Ureter (tissue), 1 donor: ENCODE measurements at regions not wholly inside any gene's neighbourhood (a gene's known extent, or its start where the extent isn't known, plus 50 kb on each side); places are given as distances from the start of the nearest gene placed in this dataset.
"Not testable (repeated sequence)": the region's sequence is repeated elsewhere in the genome, so short reads cannot be mapped to it uniquely, and the experiment has no call there.

Experiments
- DNase-seq: peaks from one replicate; pipeline ENCODE4 v3.0.0-alpha.2; 2020; ENCODE audit warnings: low spot score
- donor health status: DM: yes; HTN: yes; CAD: no.

DNA sequence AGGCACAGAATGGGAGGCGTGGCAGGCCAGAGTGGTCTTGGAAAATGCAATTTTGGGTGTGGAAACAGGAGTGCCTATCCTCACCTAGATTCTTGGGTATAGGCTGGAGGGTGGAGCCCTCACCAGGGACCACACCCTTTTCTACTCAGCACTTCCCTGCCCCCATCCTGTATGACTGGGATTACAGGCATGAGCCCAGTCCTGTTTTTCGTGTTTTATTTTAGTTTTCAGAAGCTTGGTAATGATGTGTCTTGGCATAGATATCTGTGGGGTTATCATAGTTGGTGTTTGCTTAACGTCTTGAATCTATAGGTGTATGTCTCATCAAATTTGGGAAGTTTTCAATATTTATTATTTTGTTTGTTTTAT, 248.7 kb upstream of the CBLB start:
- no peak for DNase-seq

DNA sequence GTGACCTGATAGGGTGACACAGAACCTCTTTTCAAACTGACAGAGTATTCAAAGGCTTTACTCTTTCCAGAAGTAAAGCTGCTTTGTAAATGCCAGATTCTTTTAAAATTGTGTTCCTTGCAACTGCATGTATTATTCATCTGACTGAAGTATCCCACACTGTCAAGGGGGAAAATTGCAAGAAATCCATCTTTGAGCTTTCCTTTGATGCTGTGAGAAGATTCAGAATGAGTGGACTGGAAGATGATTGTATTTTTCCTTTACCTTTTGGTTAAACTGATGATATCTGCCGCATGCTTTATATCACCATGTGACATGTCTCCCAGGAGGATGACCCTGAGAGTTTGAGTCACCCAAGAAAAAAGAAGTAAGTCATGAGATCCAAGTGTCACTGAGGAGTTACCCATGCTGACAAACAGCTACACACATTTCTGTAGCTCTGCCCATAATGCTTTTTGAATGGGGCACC, 250.8 kb upstream of the CBLB start:
- DNase-seq: no peak

DNA sequence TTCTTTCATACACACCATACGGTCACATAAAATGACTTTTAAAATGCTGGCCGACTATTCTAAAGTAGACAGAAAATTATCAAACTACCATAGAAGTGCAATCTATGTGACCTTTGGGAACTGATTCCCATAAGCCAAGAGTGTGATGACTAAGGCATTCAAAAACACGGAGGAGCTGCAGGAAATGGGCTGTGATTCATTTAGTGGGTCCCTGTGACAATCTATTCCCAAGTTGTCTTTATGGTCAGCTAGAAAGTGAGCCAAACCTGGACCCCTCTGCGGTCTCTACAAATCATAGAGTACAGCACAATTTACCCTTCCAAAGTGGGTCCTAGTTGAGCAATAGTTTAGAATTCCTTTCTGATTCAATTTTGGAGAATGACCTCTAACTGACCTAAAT, 251.5 kb upstream of the CBLB start:
- no peak for DNase-seq

DNA sequence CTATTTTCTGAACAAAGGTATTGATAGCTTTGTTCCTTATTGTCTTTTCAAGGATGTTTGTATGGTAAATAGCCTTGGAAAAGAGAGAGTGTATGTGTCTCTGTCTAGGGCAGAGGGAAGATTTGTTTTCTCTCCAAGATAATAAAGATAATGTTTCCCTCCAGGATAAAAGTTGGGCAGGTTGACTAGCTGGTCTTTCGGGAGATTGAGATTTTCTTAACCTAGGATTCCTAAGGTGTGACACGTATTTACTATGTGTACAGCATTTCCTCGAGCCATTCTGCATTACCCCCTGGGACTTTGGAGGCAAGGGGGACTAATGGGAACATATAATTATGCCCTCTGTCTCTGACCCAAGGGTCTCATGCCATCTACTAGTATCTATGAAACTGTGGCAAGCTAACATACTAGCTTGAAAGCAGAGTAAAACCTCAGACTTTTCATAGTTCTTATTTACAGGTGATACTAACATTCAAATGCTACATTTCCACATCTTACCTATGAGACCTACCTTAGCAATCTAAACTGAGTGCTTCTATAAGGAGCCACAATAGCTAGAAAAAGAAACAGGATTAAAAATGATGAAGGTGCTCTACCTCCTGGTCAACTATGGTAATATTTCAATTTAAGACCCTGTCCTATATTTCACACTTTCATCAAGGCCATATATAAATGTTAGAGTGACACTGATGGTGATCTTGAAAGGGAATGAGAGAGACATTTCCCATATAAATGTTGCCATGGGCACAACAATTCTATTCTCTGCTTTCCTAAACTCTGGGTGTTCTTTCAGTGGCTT, 252.9 kb upstream of the CBLB start:
- no peak for DNase-seq

DNA sequence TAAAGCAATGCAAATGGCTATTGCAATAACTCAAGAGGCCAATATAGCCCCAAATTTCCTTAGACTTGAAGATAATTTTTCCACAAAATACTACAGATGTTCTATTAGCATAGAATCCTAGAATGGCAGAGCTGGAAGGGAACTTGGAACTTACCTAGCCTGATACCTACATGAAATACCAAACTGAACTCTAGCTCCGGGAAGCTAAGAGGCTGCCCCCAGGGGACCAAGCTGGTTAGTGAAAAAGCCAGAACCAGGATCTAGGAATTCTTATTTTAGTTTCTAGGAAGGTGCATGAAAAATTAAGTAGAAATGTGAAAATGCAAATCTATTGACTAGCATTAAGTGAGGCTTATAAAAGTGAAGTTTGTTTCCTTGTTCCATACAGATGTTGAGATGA, 256.0 kb upstream of the CBLB start:
- DNase-seq: no peak

DNA sequence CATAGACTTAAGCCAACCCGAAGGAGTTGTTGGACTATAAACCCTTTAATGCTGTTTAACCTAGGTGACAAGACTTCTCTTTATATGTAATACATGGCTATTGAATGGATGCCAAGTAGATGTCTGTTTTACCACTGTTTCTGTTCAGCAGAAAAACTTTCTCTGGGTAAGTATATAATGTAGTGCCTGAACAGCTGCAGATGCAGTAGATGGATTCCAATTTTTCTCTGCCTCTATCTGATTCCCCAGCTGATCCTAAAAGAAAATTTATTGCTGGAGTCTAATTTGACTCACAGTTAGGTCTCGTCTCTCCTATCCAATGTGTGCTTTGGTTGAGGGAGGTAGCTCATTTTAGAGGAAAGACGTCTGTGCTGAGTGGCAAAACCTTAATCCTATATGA, 256.5 kb upstream of the CBLB start:
- DNase-seq: no peak

DNA sequence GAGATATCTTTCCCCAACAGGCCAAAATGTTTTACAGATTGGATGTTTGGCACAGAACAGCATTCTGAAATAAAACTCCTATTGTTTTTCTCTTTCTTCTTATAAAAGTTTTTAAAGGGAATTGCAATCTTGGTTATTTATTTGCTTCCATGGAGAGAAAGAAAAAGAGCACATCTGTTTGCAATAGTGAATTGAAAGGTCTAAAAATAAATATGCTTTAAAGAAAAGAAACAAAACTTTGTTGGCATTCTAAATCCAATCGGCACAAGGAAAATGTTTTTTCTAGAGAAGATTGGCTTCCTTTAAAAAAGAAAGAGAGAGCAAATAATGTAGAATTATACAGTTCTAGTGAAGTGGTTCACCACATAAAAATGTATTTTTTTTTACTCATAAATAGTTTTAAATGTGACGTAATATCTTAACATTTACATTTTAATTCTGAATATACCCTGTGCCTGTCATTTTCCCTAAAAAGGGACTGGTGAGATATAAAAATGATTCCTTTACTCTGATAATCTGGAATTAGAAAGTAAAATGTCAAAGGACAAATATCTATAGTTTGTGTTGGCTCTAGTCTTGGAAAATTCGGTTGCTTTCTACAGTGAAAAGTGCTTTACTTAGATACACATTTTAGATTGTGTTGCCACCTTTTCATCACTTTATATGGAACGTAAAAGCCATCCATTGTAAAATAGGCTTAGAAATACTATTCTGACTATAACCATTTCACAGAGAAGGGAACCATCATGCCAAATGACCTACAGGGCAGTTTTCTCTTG, 257.4 kb upstream of the CBLB start:
- DNase-seq: no peak

DNA sequence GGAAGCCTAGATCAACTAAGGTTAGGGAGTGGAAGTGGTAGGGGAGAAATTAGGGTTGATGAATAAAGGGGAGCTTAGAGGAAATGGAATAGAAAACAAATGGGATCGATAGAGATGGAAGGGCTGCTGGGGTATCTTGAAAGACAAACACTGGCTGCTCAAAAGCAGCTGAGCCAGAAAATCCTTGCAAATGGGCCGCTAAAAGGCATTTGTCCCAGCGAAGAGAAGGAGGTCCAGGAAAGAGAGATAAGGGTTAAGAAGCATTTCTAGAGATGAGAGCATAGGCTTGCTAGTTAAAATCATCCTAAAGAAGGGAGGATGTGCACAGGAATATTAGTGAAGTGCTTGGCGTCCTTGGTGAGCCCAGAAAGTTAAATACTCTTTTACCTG, 258.0 kb upstream of the CBLB start:
- DNase-seq: no peak

DNA sequence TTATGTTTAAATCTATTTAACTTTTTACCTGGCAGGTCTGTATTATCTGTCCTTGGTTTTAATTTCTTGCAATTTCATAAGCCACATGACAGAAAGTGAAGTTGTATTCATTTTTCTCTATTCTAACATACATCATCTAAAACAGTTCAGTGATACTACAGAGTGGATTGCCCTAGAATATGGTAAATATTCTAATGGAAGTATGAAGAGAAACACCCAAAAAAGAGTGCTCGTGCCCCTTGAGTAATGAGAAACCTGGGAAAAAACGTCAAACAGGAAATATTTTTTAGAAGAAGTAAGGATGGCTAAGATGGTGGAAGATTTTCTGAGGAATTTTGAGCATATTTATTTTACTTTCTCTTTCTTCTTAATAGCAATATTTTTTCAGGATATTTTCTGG, 261.1 kb upstream of the CBLB start:
- DNase-seq: no peak

DNA sequence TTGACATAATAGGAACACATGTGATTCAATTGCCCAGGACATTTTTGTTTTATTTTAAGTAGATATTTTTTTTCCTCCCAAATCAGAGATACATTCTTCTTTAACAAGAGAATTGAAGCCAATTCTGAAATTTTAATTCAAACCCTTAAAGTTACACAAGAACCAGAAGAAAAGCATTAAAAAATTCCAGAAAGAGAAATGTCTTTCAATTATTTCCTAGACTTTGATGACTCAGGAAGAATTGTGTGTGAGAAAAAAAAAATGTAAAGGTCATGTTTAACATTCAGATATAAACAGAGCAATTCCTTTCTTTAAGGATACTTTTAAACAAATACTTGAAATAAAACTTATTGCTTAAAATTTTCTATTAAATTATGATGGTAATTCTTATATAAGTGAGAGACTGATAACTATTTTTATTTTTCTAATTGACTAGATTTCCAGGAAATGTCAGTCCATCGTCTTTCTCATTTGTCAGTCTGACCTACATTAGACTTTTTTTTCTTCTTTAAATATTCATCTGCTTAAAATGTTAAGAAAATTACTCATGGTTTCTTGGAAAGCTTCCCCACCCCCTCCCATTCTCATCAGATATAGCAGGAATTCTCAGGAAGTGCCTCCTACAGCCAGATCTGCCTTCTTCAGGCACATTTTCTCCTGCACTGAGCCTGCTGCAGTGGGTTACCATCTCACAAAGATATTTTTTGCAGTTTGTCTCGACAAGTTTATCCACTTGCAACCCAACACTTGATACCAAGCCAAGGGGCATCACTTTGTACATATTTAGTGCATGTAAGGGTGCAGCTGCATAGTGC, 261.8 kb upstream of the CBLB start:
- DNase-seq: no peak

DNA sequence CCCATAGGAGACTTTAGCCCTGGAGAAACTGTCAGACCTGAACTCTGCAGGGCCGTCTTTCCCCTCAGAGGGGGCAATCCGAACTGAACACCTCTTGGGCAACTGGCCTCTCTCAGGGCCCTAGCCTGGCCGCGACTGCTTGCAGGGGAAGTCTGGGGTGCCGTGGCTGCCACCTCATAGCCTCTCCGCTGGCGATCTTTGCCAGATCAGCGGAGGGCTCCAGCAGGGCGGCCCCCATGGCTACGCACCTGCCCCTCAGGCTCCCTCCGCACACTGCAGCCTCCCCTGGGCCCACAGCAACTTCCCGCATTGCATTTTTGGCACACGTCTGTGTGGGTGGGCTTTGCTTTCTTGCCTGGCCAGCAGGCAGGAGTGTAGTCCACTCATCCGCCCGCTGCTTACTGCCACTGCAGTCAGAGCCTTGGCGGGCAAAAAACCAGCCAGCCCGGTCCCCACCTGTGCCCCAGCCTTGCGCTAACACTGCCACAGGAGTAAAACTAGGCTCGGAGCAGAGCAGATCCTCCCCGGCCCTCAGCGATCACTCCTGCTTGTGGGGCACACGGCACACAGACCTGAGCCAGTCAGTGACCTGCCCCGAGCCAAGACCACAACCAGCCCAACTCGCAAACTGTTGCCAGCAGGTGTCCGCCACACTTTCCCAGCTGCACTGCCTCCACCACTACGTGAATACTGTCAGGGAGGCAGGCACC, 266.8 kb upstream of the CBLB start:
- DNase-seq: no peak

DNA sequence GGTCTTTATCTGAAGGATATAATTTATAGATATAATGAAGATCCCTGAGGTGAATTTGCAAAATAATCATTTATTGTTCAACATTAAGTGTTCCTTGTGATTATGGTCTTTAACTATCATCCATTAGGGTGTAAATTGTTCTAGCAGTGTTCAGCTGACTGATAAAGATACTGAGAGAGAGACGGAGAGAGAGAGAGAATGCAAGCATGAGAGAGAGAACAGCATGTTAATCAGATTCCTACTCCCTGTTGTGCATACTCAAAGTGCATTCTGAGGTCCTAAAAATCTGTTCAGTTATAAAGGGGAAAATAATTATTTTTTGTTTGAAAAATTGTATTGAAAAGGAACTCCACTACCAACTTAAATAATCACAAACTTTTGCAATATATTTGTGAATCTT, 271.0 kb upstream of the CBLB start:
- DNase-seq: no peak

DNA sequence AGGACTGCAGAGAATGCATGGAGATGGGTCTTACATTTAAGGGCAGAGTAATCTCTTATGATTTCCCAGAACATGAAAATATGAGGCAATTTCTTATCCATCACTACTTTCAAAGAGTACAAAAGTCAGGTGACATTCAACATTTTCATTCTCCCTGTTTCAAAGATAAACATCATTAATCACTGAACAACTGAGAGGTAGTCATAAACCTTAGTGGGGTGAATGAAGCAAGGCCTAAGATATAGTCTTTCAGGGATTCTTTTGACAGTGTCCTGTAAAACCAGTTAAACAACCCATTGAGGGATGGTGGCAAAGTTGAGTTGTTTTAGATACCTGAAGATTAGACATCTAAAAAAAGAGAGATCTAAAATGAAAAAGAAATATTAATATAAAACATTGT, 271.6 kb upstream of the CBLB start:
- DNase-seq: no peak

DNA sequence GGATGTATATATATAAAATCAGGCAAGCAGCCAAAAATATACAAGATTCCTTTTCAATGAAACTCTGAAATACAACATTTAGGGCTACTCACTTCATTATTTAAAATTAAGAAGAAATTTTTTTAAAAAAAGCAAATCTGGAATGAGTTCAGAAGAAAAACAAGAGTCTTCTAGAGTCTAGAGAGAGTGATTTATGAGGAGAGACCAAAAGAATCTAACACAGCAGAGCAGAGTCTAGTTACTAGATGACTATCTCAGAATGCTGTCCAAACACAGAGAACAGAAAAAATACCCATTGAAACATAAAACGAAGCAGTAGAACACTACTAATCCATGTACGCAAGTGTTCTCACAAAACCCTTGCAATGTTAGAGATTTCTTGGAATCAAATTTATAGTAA, 275.2 kb upstream of the CBLB start:
- no peak for DNase-seq

DNA sequence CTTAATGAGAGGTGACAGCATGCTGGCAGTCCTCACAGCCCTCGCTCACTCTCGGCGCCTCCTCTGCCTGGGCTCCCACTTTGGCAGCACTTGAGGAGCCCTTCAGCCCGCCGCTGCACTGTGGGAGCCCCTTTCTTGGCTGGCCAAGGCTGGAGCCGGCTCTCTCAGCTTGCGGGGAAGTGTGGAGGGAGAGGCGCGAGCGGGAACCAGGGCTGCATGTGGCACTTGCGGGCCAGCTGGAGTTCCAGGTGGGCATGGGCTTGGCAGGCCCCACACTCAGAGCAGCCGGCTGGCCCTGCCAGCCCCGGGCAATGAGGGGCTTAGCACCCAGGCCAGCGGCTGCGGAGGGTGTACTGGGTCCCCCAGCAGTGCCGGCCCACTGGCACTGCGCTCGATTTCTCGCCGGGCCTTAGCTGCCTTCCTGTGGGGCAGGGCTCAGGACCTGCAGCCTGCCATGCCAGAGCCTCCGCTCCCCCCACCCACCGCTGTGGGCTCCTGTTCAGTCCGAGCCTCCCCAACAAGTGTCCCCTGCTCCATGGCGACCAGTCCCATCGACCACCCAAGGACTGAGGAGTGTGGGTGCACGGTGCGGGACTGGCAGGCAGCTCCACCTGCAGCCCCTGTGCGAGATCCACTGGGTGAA, 279.7 kb upstream of the CBLB start:
- not testable (repeated sequence) for DNase-seq

DNA sequence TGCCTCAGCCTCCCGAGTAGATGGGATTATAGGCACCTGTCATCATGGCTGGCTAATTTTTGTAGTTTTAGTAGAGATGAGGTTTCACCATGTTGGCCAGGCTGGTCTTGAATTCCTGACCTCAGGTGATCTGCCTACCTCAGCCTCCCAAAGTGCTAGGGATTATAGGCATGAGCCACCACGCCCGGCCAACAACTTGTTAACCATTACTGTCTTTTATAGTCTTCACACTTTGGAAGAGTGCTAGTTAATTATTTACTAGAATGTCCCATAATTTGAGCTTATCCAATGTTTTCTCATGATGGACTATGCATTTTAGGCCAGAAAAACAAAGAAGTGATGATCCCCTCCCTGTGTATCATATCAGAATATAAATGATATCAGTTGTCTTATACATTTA, 288.6 kb upstream of the CBLB start:
- no peak for DNase-seq

DNA sequence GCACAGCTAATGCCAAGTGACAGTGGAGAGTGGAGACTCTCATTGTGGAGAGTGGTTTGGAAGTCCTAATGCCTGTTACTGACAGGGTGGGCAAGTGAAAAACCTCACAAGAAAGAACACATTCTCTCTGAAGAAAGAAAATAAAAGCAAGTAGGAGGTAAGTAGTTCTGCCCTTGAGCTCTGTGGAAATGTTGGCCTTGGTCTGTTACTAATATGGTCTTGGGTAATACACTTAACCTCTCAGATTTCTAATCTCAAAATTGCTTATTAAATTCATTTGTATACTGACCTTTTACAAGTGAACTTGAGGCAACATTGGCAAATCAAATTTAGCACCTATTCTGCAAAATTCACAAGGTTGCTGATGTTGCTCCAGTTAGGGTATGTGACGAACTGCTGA, 291.6 kb upstream of the CBLB start:
- no peak for DNase-seq

DNA sequence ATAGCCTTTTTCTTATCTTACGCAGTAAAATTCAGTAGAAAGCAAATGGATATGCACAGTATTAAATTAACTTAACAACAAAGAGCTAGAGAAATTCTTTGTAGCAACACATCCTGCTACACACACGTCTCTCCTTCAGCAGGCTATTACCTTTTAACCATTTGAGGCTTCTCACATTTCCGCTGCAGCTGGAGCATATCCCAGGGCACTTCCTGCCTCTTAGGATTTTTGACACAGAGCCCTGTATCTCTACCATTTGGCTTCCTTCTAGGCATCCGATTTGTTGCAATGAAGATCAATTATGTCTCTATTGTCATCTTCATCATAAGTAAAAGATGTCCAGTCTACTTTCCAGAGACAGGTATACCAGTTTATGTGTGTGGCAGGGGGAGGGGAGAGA, 292.4 kb upstream of the CBLB start:
- DNase-seq: no peak

DNA sequence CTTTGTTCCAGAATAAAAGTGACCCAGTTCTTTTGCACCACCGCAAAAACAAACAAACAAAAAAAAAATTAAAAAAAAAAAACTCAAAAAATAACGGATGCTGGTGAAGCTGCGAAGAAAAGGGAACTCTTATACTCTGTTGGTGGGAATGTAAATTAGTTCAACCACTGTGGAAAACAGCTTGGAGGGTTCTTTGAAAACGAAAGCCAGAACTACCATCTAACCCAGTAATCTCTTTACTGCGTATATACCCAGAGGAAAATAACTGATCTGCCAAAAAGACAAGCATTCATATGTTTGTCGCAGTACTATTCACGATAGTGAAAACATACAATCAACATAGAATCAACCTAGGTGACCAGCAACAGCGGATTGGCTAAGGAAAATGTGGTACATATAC, 298.9 kb upstream of the CBLB start:
- DNase-seq: no peak

DNA sequence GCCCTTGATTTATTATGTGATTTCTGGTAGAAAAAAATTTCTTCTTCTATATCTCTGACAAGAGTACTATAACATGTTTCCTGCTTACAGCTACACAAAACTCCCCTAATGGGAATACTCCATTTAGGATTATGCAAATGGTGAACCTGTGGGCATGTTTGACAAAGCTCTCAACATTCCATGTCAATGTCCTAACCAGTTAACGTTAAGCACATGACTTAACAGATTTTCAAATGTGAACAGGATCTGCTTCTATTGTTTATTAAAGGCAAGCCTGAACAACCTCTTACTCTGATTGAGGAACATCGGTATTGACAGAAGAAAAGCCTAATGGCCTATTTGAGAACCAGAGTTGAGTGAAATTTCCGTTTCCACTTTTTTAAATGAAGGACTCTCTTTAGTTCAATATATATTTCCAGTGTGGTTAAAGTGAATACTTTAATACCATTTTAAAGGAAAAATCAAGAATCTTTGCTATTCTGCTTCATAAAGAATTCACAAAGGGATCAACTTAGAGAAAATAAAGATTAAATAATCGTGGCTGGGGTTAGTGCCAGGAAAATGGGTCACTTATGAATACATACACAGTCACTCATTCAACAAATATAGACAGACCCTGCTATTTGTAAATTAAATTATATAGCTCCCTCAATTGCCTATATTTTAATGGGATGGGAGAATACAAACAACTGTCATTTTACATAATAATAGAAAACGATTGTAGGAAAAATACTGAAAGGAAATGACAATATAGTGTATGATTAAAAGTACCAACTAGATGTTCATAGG, 300.3 kb upstream of the CBLB start:
- DNase-seq: no peak

DNA sequence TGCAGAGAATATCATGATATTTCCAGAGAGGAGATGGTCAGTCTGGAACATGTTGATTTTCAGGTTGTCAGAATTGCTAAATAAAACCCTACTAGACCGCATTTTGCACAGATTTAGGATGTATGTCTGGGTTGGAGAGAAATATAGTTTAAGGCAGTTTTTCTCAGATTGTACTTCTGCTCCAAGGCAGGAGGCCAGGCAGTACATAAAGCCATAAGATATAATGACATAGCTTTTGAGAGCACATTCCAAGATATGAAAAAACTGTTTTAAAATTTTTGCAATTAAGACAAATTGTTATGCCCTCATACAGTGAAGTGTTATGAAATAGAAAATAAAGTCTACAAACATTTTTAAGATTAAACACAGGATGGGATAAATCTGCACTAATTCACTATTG, 301.8 kb upstream of the CBLB start:
- DNase-seq: no peak
